Loucy (cell line): ENCODE measurements at regions not wholly inside any gene's neighbourhood (a gene's known extent, or its start where the extent isn't known, plus 50 kb on each side); places are given as distances from the start of the nearest gene placed in this dataset.

ENCODE experiments used
- CTCF ChIP-seq: fragments of 200-600 bp; sonication (generic); conservative IDR thresholded peaks from 2 replicates; pipeline ENCODE4 v1.5.1; 2014; ENCODE audit warnings: mild to moderate bottlenecking, antibody characterized with exemption, low read length
- EZH2phosphoT487 ChIP-seq: fragments of 200-600 bp; IDR thresholded peaks from 2 replicates; pipeline ENCODE4 v1.6.1; 2018; ENCODE audit warnings: antibody characterized with exemption, mild to moderate bottlenecking, moderate library complexity, borderline replicate concordance

GRCh38 chr15:26103002-26103404 lies 239.9 kb upstream of the ATP10A start:
- TF ChIP-seq CTCF (no peak), EZH2phosphoT487 (no peak)
